GM12878 (cell line): ENCODE measurements at regions not wholly inside any gene's neighbourhood (a gene's known extent, or its start where the extent isn't known, plus 50 kb on each side); places are given as distances from the start of the nearest gene placed in this dataset.

Experiments
- ATAC-seq: fragments of 200-7000 bp; cut with Tn5 transposase; 3 replicates; pipeline ENCODE4 v1.9.1; 2020; ENCODE audit warnings: mild to moderate bottlenecking, moderate library complexity
- BruUV-seq: library from RNA; stranded (reverse); fragments of 400-500 nt; replicated peaks from 2 replicates; lab custom pipeline; 2021; lab: Mats Ljungman, UMichigan
- CTCF ChIA-PET: fragments of 300-600 bp; sonication (Branson Sonifier 250); formaldehyde crosslinking; extraction: SDS; loops from one replicate; lab custom pipeline; 2021; ENCODE audit warnings: inconsistent platforms; lab: Yijun Ruan, JAX
- POLR2A ChIA-PET: fragments of 350-600 bp; formaldehyde crosslinking; extraction: SDS; loops from one replicate; lab custom pipeline; 2021; ENCODE audit warnings: inconsistent platforms; lab: Charles Lee
- RAD21 ChIA-PET: fragments of 300-600 bp; sonication (Branson Sonifier 250); formaldehyde crosslinking; loops from one replicate; lab custom pipeline; 2023; ENCODE audit warnings: antibody characterized with exemption; ENCODE audit not compliant: unreplicated experiment; lab: Charles Lee
- SMC1A ChIA-PET: fragments of 300-600 bp; sonication (Branson Sonifier 250); formaldehyde crosslinking; loops from one replicate; lab custom pipeline; 2023; ENCODE audit not compliant: unreplicated experiment, uncharacterized antibody; lab: Charles Lee
- DNase-seq: peaks from one replicate; pipeline ENCODE4 v3.0.0-alpha.2; 2011; ENCODE audit warnings: low read depth, low spot score
- FAIRE-seq: peaks from 3 replicates; lab custom pipeline; 2011; peaks lifted over from hg19 to GRCh38; lab: Jason Lieb, UNC
- H2AFZ ChIP-seq: 2 replicates; pipeline ENCODE4 v1.6.0; 2011; ENCODE audit warnings: low read depth, low read length, control low read depth; ENCODE audit not compliant: control insufficient read depth
- H3K27ac ChIP-seq: 2 replicates; pipeline ENCODE4 v1.5.1; 2011; ENCODE audit warnings: control low read depth; ENCODE audit not compliant: control insufficient read depth, insufficient read depth
- H3K27me3 ChIP-seq, 2 experiments: replicated peaks in 1 of 2; 2 replicates each; pipeline versions ENCODE4 v1.6.0 to v1.6.1; 2011; ENCODE audit warnings: low read length in 1 of 2; ENCODE audit not compliant: control insufficient read depth in 2 of 2, insufficient read depth in 2 of 2
- H3K36me3 ChIP-seq, 2 experiments: 2 replicates each; pipeline ENCODE4 v1.5.1; 2011; ENCODE audit warnings: low read length in 1 of 2; ENCODE audit not compliant: control insufficient read depth in 2 of 2, insufficient read depth in 2 of 2
- H3K4me1 ChIP-seq: 2 replicates; pipeline ENCODE4 v1.6.1; 2011; ENCODE audit warnings: mild to moderate bottlenecking, low read length, moderate library complexity, mixed read lengths; ENCODE audit not compliant: control insufficient read depth, insufficient read depth
- H3K4me2 ChIP-seq: 2 replicates; pipeline ENCODE4 v1.6.0; 2011; ENCODE audit warnings: control low read depth; ENCODE audit not compliant: control insufficient read depth, insufficient read depth
- H3K4me3 ChIP-seq: fragments of 200-600 bp; sonication (generic); 2 replicates; pipeline ENCODE4 v1.5.1; 2016
- H3K79me2 ChIP-seq: 2 replicates; pipeline ENCODE4 v1.6.0; 2011; ENCODE audit warnings: low read length; ENCODE audit not compliant: control insufficient read depth, insufficient read depth
- H3K9ac ChIP-seq: 2 replicates; pipeline ENCODE4 v1.8.0; 2011; ENCODE audit warnings: low read length, control low read depth, mixed read lengths; ENCODE audit not compliant: control insufficient read depth, insufficient read depth
- H3K9me3 ChIP-seq: replicated peaks from 3 replicates; pipeline ENCODE4 v1.5.1; 2011; ENCODE audit warnings: mild to moderate bottlenecking, low read length; ENCODE audit not compliant: control insufficient read depth, insufficient read depth
- H4K20me1 ChIP-seq: 2 replicates; pipeline ENCODE4 v1.6.0; 2011; ENCODE audit not compliant: control insufficient read depth, insufficient read depth
- BACH1 ChIP-seq: fragments of 450-650 bp; IDR thresholded peaks from 2 replicates; pipeline ENCODE4 v1.6.1; 2017; ENCODE audit warnings: mild to moderate bottlenecking, borderline replicate concordance
- BHLHE40 ChIP-seq, 2 experiments: fragments of 450-650 bp in 1 of 2; IDR thresholded peaks; 2 replicates each; pipeline ENCODE4 v1.6.1; 2011 to 2017; ENCODE audit warnings: low read depth in 2 of 2, borderline replicate concordance in 1 of 2, improper control_type of control experiment in 1 of 2, low read length in 1 of 2, mild to moderate bottlenecking in 1 of 2
- CEBPZ ChIP-seq: fragments of 150-350 bp; IDR thresholded peaks from 2 replicates; pipeline ENCODE4 v1.6.1; 2016; ENCODE audit warnings: low read depth, low read length
- CUX1 ChIP-seq: IDR thresholded peaks from 2 replicates; pipeline ENCODE4 v1.6.1; 2012; ENCODE audit warnings: improper control_type of control experiment, low read depth, low read length; ENCODE audit not compliant: insufficient replicate concordance
- ESRRA ChIP-seq: IDR thresholded peaks from 2 replicates; pipeline ENCODE4 v1.6.1; 2012; ENCODE audit warnings: mild to moderate bottlenecking, low read length, improper control_type of control experiment
- IKZF2 ChIP-seq, 2 experiments: fragments of 450-650 bp; IDR thresholded peaks; 2 replicates each; pipeline ENCODE4 v1.6.1; 2017; ENCODE audit warnings: mild to moderate bottlenecking in 2 of 2, moderate library complexity in 2 of 2
- KLF5 ChIP-seq: fragments of 450-650 bp; IDR thresholded peaks from 2 replicates; pipeline ENCODE4 v1.6.1; 2014; ENCODE audit warnings: mild to moderate bottlenecking; ENCODE audit not compliant: partially characterized antibody
- LARP7 ChIP-seq: fragments of 450-650 bp; IDR thresholded peaks from 2 replicates; pipeline ENCODE4 v1.6.1; 2017; ENCODE audit warnings: mild to moderate bottlenecking
- MAX ChIP-seq: IDR thresholded peaks from 2 replicates; pipeline ENCODE4 v1.6.1; 2012; ENCODE audit warnings: low read depth, low read length, improper control_type of control experiment
- NR2C2 ChIP-seq: IDR thresholded peaks from 2 replicates; pipeline ENCODE4 v1.6.1; 2011; ENCODE audit warnings: borderline replicate concordance, low read depth; ENCODE audit not compliant: control insufficient read depth, insufficient read length
- PKNOX1 ChIP-seq: fragments of 450-650 bp; IDR thresholded peaks from 2 replicates; pipeline ENCODE4 v1.6.1; 2016; ENCODE audit warnings: mild to moderate bottlenecking
- POU2F2 ChIP-seq: IDR thresholded peaks from 3 replicates; pipeline ENCODE4 v1.6.1; 2011; ENCODE audit warnings: low read depth, mild to moderate bottlenecking, low read length, borderline replicate concordance
- RELA ChIP-seq: fragments of 450-650 bp; IDR thresholded peaks from 2 replicates; pipeline ENCODE4 v1.8.0; 2014; ENCODE audit warnings: borderline replicate concordance; ENCODE audit not compliant: partially characterized antibody
- YBX1 ChIP-seq: fragments of 450-650 bp; IDR thresholded peaks from 2 replicates; pipeline ENCODE4 v1.6.1; 2016; ENCODE audit warnings: antibody characterized with exemption
- ZBED1 ChIP-seq: IDR thresholded peaks from 2 replicates; pipeline ENCODE4 v1.6.1; 2016; ENCODE audit warnings: borderline replicate concordance
- ZNF207 ChIP-seq: fragments of 450-650 bp; IDR thresholded peaks from 2 replicates; pipeline ENCODE4 v1.6.1; 2014; ENCODE audit warnings: antibody characterized with exemption, mild to moderate bottlenecking, borderline replicate concordance
- ZNF24 ChIP-seq: fragments of 450-650 bp; IDR thresholded peaks from 2 replicates; pipeline ENCODE4 v1.6.1; 2017; ENCODE audit warnings: antibody characterized with exemption, mild to moderate bottlenecking
- WGBS: methylation state at CpG from one replicate; pipeline ENCODE4 v1.1.6; 2016; ENCODE audit warnings: low lambda C conversion rate; ENCODE audit not compliant: insufficient replicate concordance, insufficient coverage; ENCODE audit errors: missing lambda C conversion rate; 5-methylcytosine and 5-hydroxymethylcytosine counted together
- in situ Hi-C: fragments of 300-500 bp; cut with MboI; formaldehyde crosslinking; loops from 9 replicates; pipeline ENCODE4 v1.14.3; 2018; ENCODE audit warnings: mixed read lengths
- intact Hi-C: fragments of 100-400 bp; cut with micrococcal nuclease; formaldehyde crosslinking; loops from one replicate; pipeline ENCODE4 v1.14.2; 2022; ENCODE audit not compliant: unreplicated experiment

GRCh38 chr18:75854808-75855207, 427.3 kb upstream of the SMIM21 start:
- Histone ChIP-seq H3K36me3 (no peaks in the 10 kb centered on the region), H3K4me1 (no peaks in the 10 kb centered on the region), H2AFZ (no peak overlapping the region), H3K4me2 (no peak overlapping the region), H3K79me2 (no peaks in the 10 kb centered on the region), H3K27me3 (no peaks in the 10 kb centered on the region), H3K27ac (no peak overlapping the region), H4K20me1 (no peaks in the 10 kb centered on the region), H3K4me3 (no peak overlapping the region), H3K9ac (no peak overlapping the region), H3K9me3 (no peaks in the 10 kb centered on the region)
- FAIRE-seq (no peak), DNase-seq (no peak), ATAC-seq (no peak)
- in situ Hi-C loops (no loop called here), intact Hi-C loops (no loop called here)
- WGBS: 67% methylated on average over 10 of the region's 10 CpGs
- POLR2A ChIA-PET: no interaction called here
- RAD21 ChIA-PET: no interaction called here
- CTCF ChIA-PET: interaction anchor here (0.5 to 1.0 kb wide), 2 partner anchors 13 to 87 kb away, joined by 3 read pairs; no protein-coding TSS in a partner anchor
- SMC1A ChIA-PET: no interaction called here
- no TSS peak for BruUV-seq
- no peak for TF ChIP-seq ZBED1
- TF ChIP-seq LARP7: no peak
- TF ChIP-seq ZNF207: no peak
- no peak for TF ChIP-seq PKNOX1
- no peak for TF ChIP-seq BACH1
- no peak for TF ChIP-seq CUX1
- TF ChIP-seq KLF5: no peak
- no peak for TF ChIP-seq ZNF24
- TF ChIP-seq IKZF2 (IDR thresholded peaks at IDR 0.05): no peak
- no peak for TF ChIP-seq CEBPZ
- no peak for TF ChIP-seq BHLHE40 (IDR thresholded peaks at IDR 0.05; ENCODE audit: borderline replicate concordance in 1 of 2, low read depth in 2 of 2, low read length in 1 of 2)
- TF ChIP-seq NR2C2: no peak
- no peak for TF ChIP-seq POU2F2
- TF ChIP-seq YBX1: no peak
- TF ChIP-seq MAX: no peak
- no peak for TF ChIP-seq ESRRA
- no peak for TF ChIP-seq RELA
